ENCODE measurements at regions not wholly inside any gene's neighbourhood (a gene's known extent, or its start where the extent isn't known, plus 50 kb on each side); places are given as distances from the start of the nearest gene placed in this dataset.
"Not testable (repeated sequence)": the region's sequence is repeated elsewhere in the genome, so short reads cannot be mapped to it uniquely, and the experiment has no call there.

GRCh38 chr10:131816941-131817700, 83.7 kb upstream of the PPP2R2D start:
- DNase-seq (ENCODE audit: low spot score): no peak

GRCh38 chr10:131817866-131818509, 82.8 kb upstream of the PPP2R2D start:
- no peak for DNase-seq (ENCODE audit: low spot score)

- no peak for DNase-seq (ENCODE audit: low spot score)
These were observed 82.1 kb upstream of the PPP2R2D start for GRCh38 chr10:131818510-131819234.

GRCh38 chr10:131819241-131820072, 81.4 kb upstream of the PPP2R2D start:
- DNase-seq (ENCODE audit: low spot score): no peak

- no peak for DNase-seq (ENCODE audit: low spot score)
These were observed 80.2 kb upstream of the PPP2R2D start for GRCh38 chr10:131820626-131821025.

- no peak for DNase-seq (ENCODE audit: low spot score)
These were observed 79.3 kb upstream of the PPP2R2D start for GRCh38 chr10:131821378-131822012.

GRCh38 chr10:131822013-131822691, 78.7 kb upstream of the PPP2R2D start:
- no peak for DNase-seq (ENCODE audit: low spot score)

- DNase-seq (ENCODE audit: low spot score): no peak
These were observed 78.0 kb upstream of the PPP2R2D start for GRCh38 chr10:131822692-131823245.

- DNase-seq (ENCODE audit: low spot score): not testable (repeated sequence)
These were observed 77.2 kb upstream of the PPP2R2D start for GRCh38 chr10:131823601-131824099.

GRCh38 chr10:131824371-131825149, 76.2 kb upstream of the PPP2R2D start:
- DNase-seq (ENCODE audit: low spot score): peak; percentile 3

GRCh38 chr10:131825150-131825848, 75.5 kb upstream of the PPP2R2D start:
- DNase-seq (ENCODE audit: low spot score): no peak

GRCh38 chr10:131825960-131826650, 74.7 kb upstream of the PPP2R2D start:
- DNase-seq (ENCODE audit: low spot score): no peak

GRCh38 chr10:131829156-131829930, 71.5 kb upstream of the PPP2R2D start:
- no peak for DNase-seq (ENCODE audit: low spot score)

GRCh38 chr10:131830446-131831130, 70.2 kb upstream of the PPP2R2D start:
- no peak for DNase-seq (ENCODE audit: low spot score)

- no peak for DNase-seq (ENCODE audit: low spot score)
These were observed 69.2 kb upstream of the PPP2R2D start for GRCh38 chr10:131831561-131831960.

- no peak for DNase-seq (ENCODE audit: low spot score)
These were observed 68.6 kb upstream of the PPP2R2D start for GRCh38 chr10:131832056-131832685.
